Pons (tissue), 1 donor: ENCODE measurements at regions not wholly inside any gene's neighbourhood (a gene's known extent, or its start where the extent isn't known, plus 50 kb on each side); places are given as distances from the start of the nearest gene placed in this dataset.
"Not testable (repeated sequence)": the region's sequence is repeated elsewhere in the genome, so short reads cannot be mapped to it uniquely, and the experiment has no call there.

Experiments used
- DNase-seq: peaks from one replicate; pipeline ENCODE4 v3.0.0-alpha.2; 2016; ENCODE audit warnings: low spot score

GRCh38 chr4:186775902-186776301 lies 52.2 kb upstream of the FAT1 start:
- no peak for DNase-seq

GRCh38 chr4:186778134-186778533 lies 54.5 kb upstream of the FAT1 start:
- DNase-seq, result no peak

GRCh38 chr4:186780291-186781031 lies 56.8 kb upstream of the FAT1 start:
- no peak for DNase-seq

- no peak for DNase-seq
Observed at GRCh38 chr4:186781032-186781917, 57.6 kb upstream of the FAT1 start.

- no peak for DNase-seq
Observed at GRCh38 chr4:186782302-186782701, 58.6 kb upstream of the FAT1 start.

GRCh38 chr4:186787536-186787935 lies 63.9 kb upstream of the FAT1 start:
- DNase-seq, result no peak

GRCh38 chr4:186789651-186790050 lies 66.0 kb upstream of the FAT1 start:
- DNase-seq, result no peak

- DNase-seq, result no peak
Observed at GRCh38 chr4:186790630-186791029, 67.0 kb upstream of the FAT1 start.

GRCh38 chr4:186792728-186793366 lies 69.2 kb upstream of the FAT1 start:
- DNase-seq, result peak; percentile 1

- no peak for DNase-seq
Observed at GRCh38 chr4:186798951-186799659, 75.4 kb upstream of the FAT1 start.

GRCh38 chr4:186805020-186805820 lies 81.6 kb upstream of the FAT1 start:
- no peak for DNase-seq

- DNase-seq, result not testable (repeated sequence)
Observed at GRCh38 chr4:186805917-186806316, 82.3 kb upstream of the FAT1 start.

- no peak for DNase-seq
Observed at GRCh38 chr4:186806679-186807421, 83.2 kb upstream of the FAT1 start.

GRCh38 chr4:186807808-186808629 lies 84.4 kb upstream of the FAT1 start:
- DNase-seq, result no peak

- DNase-seq, result no peak
Observed at GRCh38 chr4:186808630-186809018, 85.0 kb upstream of the FAT1 start.

GRCh38 chr4:186809070-186809469 lies 85.4 kb upstream of the FAT1 start:
- no peak for DNase-seq

GRCh38 chr4:186810613-186811150 lies 87.0 kb upstream of the FAT1 start:
- DNase-seq, result no peak

GRCh38 chr4:186812592-186812991 lies 88.9 kb upstream of the FAT1 start:
- DNase-seq, result no peak

- DNase-seq, result no peak
Observed at GRCh38 chr4:186813377-186814068, 89.9 kb upstream of the FAT1 start.
